ENCODE measurements at regions not wholly inside any gene's neighbourhood (a gene's known extent, or its start where the extent isn't known, plus 50 kb on each side); places are given as distances from the start of the nearest gene placed in this dataset.

DNA sequence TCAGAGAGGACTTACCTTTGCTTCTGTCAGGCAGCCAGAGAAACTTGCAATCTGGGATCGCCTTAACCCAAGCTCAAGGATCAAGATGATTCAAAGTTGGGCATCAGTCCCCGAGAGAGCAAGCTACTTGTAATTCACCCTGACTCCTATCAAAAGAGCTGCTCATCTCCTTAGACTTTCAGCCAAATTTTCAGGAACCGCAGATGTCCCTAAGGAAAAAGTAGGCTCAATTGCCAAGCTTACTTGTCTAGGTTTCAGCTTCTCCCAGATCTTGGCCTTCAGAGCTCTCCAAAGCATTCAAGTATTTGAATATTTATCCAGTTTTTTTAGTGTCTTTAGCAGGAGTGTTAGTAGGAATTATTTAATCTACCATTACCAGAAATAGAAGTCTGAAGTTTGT is 434.1 kb upstream of the MMS22L start:
- TF ChIP-seq, protein P1, sequence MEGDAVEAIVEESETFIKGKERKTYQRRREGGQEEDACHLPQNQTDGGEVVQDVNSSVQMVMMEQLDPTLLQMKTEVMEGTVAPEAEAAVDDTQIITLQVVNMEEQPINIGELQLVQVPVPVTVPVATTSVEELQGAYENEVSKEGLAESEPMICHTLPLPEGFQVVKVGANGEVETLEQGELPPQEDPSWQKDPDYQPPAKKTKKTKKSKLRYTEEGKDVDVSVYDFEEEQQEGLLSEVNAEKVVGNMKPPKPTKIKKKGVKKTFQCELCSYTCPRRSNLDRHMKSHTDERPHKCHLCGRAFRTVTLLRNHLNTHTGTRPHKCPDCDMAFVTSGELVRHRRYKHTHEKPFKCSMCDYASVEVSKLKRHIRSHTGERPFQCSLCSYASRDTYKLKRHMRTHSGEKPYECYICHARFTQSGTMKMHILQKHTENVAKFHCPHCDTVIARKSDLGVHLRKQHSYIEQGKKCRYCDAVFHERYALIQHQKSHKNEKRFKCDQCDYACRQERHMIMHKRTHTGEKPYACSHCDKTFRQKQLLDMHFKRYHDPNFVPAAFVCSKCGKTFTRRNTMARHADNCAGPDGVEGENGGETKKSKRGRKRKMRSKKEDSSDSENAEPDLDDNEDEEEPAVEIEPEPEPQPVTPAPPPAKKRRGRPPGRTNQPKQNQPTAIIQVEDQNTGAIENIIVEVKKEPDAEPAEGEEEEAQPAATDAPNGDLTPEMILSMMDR (IDR thresholded peaks at IDR 0.05): no peak
- TF ChIP-seq POLR2A (IDR thresholded peaks at IDR 0.05): no peak

All from testis (tissue), 2 donors.